Esophagus squamous epithelium (tissue), 5 donors: ENCODE measurements at regions not wholly inside any gene's neighbourhood (a gene's known extent, or its start where the extent isn't known, plus 50 kb on each side); places are given as distances from the start of the nearest gene placed in this dataset.

Source experiments
- DNase-seq: peaks from one replicate; lab custom pipeline; 2025; lab: John Stamatoyannopoulos, UW
- H3K27ac ChIP-seq, 4 donors: fragments of 200-600 bp; sonication (generic); one replicate each; pipeline ENCODE4 v1.5.1; 2016 to 2019; ENCODE audit warnings: mild to moderate bottlenecking in 1 of 4
- H3K27me3 ChIP-seq, 4 donors: fragments of 200-600 bp; sonication (generic); 1 replicate in 3 of 4; 2 replicates in 1 of 4; pipeline versions ENCODE4 v1.5.1 to v1.6.0; 2017 to 2021; ENCODE audit warnings: antibody characterized with exemption in 1 of 4
- H3K36me3 ChIP-seq, 3 donors: fragments of 200-600 bp; sonication (generic); one replicate each; pipeline ENCODE4 v1.5.1; 2016 to 2019
- H3K4me1 ChIP-seq, 3 donors: fragments of 200-600 bp; sonication (generic); one replicate each; pipeline ENCODE4 v1.5.1; 2017 to 2019
- H3K4me3 ChIP-seq, 4 donors: fragments of 200-600 bp; sonication (generic); 1 replicate in 3 of 4; 2 replicates in 1 of 4; pipeline ENCODE4 v1.5.1; 2016 to 2019; ENCODE audit warnings: mild to moderate bottlenecking in 2 of 4, moderate library complexity in 1 of 4
- H3K9me3 ChIP-seq, 3 donors: fragments of 200-600 bp; sonication (generic); one replicate each; pipeline ENCODE4 v1.5.1; 2016 to 2019
- POLR2A ChIP-seq, 4 donors: fragments of 450-650 bp; IDR thresholded peaks; one replicate each; pipeline ENCODE4 v1.6.1; 2017; ENCODE audit warnings: antibody characterized with exemption in 4 of 4, mild to moderate bottlenecking in 4 of 4, moderate library complexity in 3 of 4
- WGBS, 2 donors: methylation state at CpG; one replicate each; pipeline ENCODE4 v1.1.5; 2018; 5-methylcytosine and 5-hydroxymethylcytosine counted together
- intact Hi-C: fragments of 100-400 bp; cut with DNase I; formaldehyde crosslinking; loops from one replicate; pipeline ENCODE4 v1.15.0; 2022
- TF ChIP-seq, protein P1 (sequence below), 6 experiments: fragments of 450-650 bp in 4 of 6; fragments of 200-600 bp in 2 of 6; sonication (generic) in 2 of 6; IDR thresholded peaks; one replicate each; pipeline ENCODE4 v1.5.1; 2016 to 2019; ENCODE audit warnings: antibody characterized with exemption in 6 of 6, mild to moderate bottlenecking in 4 of 6, moderate library complexity in 4 of 6
- donor health status: DM: yes; HTN: yes; CAD: no.

GRCh38 chr3:69472093-69472492 lies 86.2 kb upstream of the FRMD4B start:
- DNase-seq: no peak
- WGBS, 2 donors: 64 to 83% methylated on average over 1 of the region's 1 CpG
- H3K27ac ChIP-seq: no peak overlapping the region

DNA sequence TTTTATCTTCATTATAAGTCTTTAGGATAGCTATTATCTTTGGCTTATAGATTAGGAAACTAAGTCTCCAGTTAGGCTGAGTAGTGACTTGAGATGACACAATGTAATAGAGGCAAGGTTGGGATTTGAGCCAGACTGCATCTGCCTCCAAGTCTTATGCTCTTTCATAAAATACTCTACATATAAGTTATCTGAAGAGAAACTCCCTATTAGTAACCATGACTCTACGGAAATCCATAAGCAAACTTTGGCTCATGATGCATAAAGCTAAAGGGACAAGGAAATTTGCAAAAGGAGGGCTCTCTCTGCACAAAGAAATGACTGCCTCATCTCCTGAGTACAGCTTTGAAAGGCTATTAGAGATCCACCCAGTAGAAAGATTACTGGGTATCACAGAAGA lies 77.6 kb upstream of the FRMD4B start:
- intact Hi-C loops: no loop called here
- no peaks in the 10 kb centered on the region for H3K9me3 ChIP-seq
- H3K27me3 ChIP-seq: no peaks in the 10 kb centered on the region
- TF ChIP-seq, protein P1, sequence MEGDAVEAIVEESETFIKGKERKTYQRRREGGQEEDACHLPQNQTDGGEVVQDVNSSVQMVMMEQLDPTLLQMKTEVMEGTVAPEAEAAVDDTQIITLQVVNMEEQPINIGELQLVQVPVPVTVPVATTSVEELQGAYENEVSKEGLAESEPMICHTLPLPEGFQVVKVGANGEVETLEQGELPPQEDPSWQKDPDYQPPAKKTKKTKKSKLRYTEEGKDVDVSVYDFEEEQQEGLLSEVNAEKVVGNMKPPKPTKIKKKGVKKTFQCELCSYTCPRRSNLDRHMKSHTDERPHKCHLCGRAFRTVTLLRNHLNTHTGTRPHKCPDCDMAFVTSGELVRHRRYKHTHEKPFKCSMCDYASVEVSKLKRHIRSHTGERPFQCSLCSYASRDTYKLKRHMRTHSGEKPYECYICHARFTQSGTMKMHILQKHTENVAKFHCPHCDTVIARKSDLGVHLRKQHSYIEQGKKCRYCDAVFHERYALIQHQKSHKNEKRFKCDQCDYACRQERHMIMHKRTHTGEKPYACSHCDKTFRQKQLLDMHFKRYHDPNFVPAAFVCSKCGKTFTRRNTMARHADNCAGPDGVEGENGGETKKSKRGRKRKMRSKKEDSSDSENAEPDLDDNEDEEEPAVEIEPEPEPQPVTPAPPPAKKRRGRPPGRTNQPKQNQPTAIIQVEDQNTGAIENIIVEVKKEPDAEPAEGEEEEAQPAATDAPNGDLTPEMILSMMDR (IDR thresholded peaks at IDR 0.05): no peak
- no peak for TF ChIP-seq POLR2A (IDR thresholded peaks at IDR 0.05)
- H3K4me1 ChIP-seq: no peaks in the 10 kb centered on the region
- no peak overlapping the region for H3K27ac ChIP-seq
- WGBS, 2 donors: 17 to 70% methylated on average over 1 of the region's 1 CpG
- H3K4me3 ChIP-seq: no peak overlapping the region
- no peak for DNase-seq
- no peaks in the 10 kb centered on the region for H3K36me3 ChIP-seq

More at GRCh38 chr3:69472093-69472492, 86.2 kb upstream of the FRMD4B start:
- no peaks in the 10 kb centered on the region for H3K4me1 ChIP-seq
- no peaks in the 10 kb centered on the region for H3K36me3 ChIP-seq
- TF ChIP-seq POLR2A (IDR thresholded peaks at IDR 0.05): no peak
- TF ChIP-seq, protein P1 (IDR thresholded peaks at IDR 0.05): no peak
- H3K4me3 ChIP-seq: no peak overlapping the region
- no peaks in the 10 kb centered on the region for H3K9me3 ChIP-seq
- intact Hi-C loops: no loop called here
- H3K27me3 ChIP-seq: no peaks in the 10 kb centered on the region

DNA sequence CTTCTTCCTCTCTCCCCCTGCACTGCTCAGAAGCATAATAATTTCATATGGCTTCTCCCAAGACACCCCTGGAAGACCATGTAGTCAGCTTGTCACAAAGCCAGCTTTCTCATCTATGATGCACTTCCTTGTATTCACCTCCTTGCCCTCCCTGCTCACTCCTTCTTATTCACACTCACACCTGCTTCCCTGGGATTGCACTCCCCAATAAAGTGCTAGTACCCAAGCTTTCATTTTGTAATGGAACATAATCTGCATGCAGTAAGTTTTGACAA lies 76.9 kb upstream of the FRMD4B start:
- Histone ChIP-seq H3K36me3 (no peaks in the 10 kb centered on the region), H3K27me3 (peaks cover 0 to 3% (median 0%) of the 10 kb centered on the region in 4 donors)
- DNase-seq: no peak

GRCh38 chr3:69462022-69462825 lies 76.3 kb upstream of the FRMD4B start:
- no peak for DNase-seq
- no peak for TF ChIP-seq POLR2A (IDR thresholded peaks at IDR 0.05)
- WGBS, 2 donors: 66 to 72% methylated on average over 5 to 6 of the region's 6 CpGs
- H3K4me1 ChIP-seq: no peaks in the 10 kb centered on the region
- no peak overlapping the region for H3K4me3 ChIP-seq
- intact Hi-C loops: no loop called here
- no peaks in the 10 kb centered on the region for H3K36me3 ChIP-seq
- peaks cover 0 to 4% (median 0%) of the 10 kb centered on the region in 4 donors for H3K27me3 ChIP-seq
- no peaks in the 10 kb centered on the region for H3K9me3 ChIP-seq
- no peak overlapping the region for H3K27ac ChIP-seq

More for the DNA sequence above, 76.9 kb upstream of the FRMD4B start:
- TF ChIP-seq POLR2A (IDR thresholded peaks at IDR 0.05): no peak
- TF ChIP-seq, protein P1 (IDR thresholded peaks at IDR 0.05): no peak
- no peaks in the 10 kb centered on the region for H3K4me1 ChIP-seq
- intact Hi-C loops: no loop called here
- no peak overlapping the region for H3K27ac ChIP-seq
- H3K4me3 ChIP-seq: no peak overlapping the region
- no peaks in the 10 kb centered on the region for H3K9me3 ChIP-seq

DNA sequence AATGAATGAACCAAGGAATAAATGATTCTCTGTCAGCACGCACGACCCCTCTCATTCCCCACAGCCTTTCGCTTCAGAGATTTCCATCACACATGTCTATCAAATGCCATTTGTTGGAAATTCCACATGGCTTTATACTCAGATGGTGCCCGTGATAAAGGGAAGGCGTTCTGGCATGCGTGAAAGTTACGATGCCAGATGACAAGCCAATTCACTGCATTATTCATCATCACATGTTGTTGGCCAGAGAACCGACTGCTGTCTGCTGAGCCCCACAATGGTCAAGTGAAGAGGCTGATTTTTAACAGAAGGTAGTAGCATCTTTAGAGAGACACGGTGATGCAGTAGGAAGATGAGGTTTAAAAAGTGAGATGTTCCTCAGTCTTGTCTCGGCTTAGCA lies 74.1 kb upstream of the FRMD4B start:
- no peak for TF ChIP-seq POLR2A (IDR thresholded peaks at IDR 0.05)
- TF ChIP-seq, protein P1 (IDR thresholded peaks at IDR 0.05): no peak
- intact Hi-C loops: no loop called here
- WGBS, 2 donors: 80% methylated on average over 9 to 10 of the region's 10 CpGs

More for the DNA sequence above, 74.1 kb upstream of the FRMD4B start:
- H3K27ac ChIP-seq: no peak overlapping the region
- H3K27me3 ChIP-seq: peaks cover 0 to 4% (median 0%) of the 10 kb centered on the region in 4 donors
- no peaks in the 10 kb centered on the region for H3K4me1 ChIP-seq
- no peaks in the 10 kb centered on the region for H3K9me3 ChIP-seq
- no peaks in the 10 kb centered on the region for H3K36me3 ChIP-seq
- no peak overlapping the region for H3K4me3 ChIP-seq
- DNase-seq: no peak
